WERI-Rb-1 (cell line): ENCODE measurements at regions not wholly inside any gene's neighbourhood (a gene's known extent, or its start where the extent isn't known, plus 50 kb on each side); places are given as distances from the start of the nearest gene placed in this dataset.
A peak's percentile ranks its signal among the peaks of the same experiment; 100 is the strongest.

Source experiments
- DNase-seq: peaks from one replicate; pipeline ENCODE4 v3.0.0-alpha.2; 2020
- H3K27ac ChIP-seq: fragments of 250-450 bp; sonication (Bioruptor Pico); 2 replicates; pipeline ENCODE4 v1.5.1; 2020; ENCODE audit warnings: mild to moderate bottlenecking, moderate library complexity
- H3K27me3 ChIP-seq: fragments of 250-450 bp; sonication (Bioruptor Pico); 2 replicates; pipeline ENCODE4 v1.5.1; 2021; ENCODE audit warnings: mild to moderate bottlenecking, low read depth, moderate library complexity; ENCODE audit not compliant: insufficient read depth, severe bottlenecking
- H3K36me3 ChIP-seq: fragments of 250-450 bp; sonication (Bioruptor Pico); 2 replicates; pipeline ENCODE4 v1.5.1; 2020; ENCODE audit warnings: mild to moderate bottlenecking, moderate library complexity
- H3K4me3 ChIP-seq: 2 replicates; pipeline ENCODE4 v1.5.1; 2011; ENCODE audit warnings: low read depth, mild to moderate bottlenecking, control low read depth, low read length
- H3K9me3 ChIP-seq: fragments of 250-450 bp; sonication (Bioruptor Pico); 2 replicates; pipeline ENCODE4 v1.5.1; 2021; ENCODE audit warnings: mild to moderate bottlenecking, moderate library complexity; ENCODE audit not compliant: severe bottlenecking
- TF ChIP-seq, protein P1 (sequence below): IDR thresholded peaks from 2 replicates; pipeline ENCODE4 v1.5.1; 2011; ENCODE audit warnings: low read depth, mild to moderate bottlenecking, control low read depth, inconsistent platforms, low read length

DNA sequence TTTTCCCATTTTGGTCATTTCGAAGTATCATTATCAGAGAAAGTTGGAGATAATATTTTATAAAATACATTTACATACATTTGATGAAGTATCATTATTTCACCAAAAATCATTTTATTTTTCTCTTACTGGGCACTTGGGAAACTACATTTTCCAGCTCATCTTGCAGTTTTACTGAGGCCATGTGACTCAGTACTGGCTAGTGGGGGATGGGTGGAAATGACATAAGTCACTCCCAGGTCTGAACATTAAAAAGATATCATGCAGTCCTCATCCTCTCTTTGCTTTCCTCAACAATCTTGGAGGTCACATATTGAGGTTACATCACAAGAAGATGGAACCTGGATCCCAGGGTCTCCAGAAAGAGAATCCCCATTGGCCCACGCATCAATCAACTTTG, 84.1 kb downstream of the CD24 start:
- Histone ChIP-seq H3K4me3 (no peak overlapping the region), H3K9me3 (no peaks in the 10 kb centered on the region), H3K27ac (no peak overlapping the region), H3K27me3 (no peaks in the 10 kb centered on the region), H3K36me3 (no peaks in the 10 kb centered on the region)
- TF ChIP-seq, protein P1, sequence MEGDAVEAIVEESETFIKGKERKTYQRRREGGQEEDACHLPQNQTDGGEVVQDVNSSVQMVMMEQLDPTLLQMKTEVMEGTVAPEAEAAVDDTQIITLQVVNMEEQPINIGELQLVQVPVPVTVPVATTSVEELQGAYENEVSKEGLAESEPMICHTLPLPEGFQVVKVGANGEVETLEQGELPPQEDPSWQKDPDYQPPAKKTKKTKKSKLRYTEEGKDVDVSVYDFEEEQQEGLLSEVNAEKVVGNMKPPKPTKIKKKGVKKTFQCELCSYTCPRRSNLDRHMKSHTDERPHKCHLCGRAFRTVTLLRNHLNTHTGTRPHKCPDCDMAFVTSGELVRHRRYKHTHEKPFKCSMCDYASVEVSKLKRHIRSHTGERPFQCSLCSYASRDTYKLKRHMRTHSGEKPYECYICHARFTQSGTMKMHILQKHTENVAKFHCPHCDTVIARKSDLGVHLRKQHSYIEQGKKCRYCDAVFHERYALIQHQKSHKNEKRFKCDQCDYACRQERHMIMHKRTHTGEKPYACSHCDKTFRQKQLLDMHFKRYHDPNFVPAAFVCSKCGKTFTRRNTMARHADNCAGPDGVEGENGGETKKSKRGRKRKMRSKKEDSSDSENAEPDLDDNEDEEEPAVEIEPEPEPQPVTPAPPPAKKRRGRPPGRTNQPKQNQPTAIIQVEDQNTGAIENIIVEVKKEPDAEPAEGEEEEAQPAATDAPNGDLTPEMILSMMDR, result no peak
- no peak for DNase-seq

DNA sequence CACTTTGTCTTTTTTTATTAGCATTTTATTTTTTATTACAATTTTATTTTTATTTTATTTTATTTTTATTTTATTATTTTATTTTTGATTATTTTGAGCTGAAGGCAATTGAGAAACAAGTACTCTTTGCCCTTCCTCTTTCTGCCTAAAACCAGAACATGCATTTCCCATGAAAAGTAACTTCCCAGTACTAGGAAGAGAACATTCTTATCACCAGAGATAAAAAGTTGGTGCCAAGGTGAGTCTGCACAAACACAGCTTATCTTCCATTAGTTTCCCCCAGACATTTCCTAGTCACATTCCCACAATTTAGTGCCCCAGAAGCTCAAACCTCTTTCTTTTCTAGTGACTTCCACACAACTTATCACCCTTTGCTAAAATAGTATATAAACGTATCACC, 84.8 kb downstream of the CD24 start:
- Histone ChIP-seq H3K4me3 (no peak overlapping the region), H3K36me3 (no peaks in the 10 kb centered on the region), H3K27ac (no peak overlapping the region), H3K27me3 (no peaks in the 10 kb centered on the region), H3K9me3 (no peaks in the 10 kb centered on the region)
- TF ChIP-seq, protein P1, result no peak
- no peak for DNase-seq

DNA sequence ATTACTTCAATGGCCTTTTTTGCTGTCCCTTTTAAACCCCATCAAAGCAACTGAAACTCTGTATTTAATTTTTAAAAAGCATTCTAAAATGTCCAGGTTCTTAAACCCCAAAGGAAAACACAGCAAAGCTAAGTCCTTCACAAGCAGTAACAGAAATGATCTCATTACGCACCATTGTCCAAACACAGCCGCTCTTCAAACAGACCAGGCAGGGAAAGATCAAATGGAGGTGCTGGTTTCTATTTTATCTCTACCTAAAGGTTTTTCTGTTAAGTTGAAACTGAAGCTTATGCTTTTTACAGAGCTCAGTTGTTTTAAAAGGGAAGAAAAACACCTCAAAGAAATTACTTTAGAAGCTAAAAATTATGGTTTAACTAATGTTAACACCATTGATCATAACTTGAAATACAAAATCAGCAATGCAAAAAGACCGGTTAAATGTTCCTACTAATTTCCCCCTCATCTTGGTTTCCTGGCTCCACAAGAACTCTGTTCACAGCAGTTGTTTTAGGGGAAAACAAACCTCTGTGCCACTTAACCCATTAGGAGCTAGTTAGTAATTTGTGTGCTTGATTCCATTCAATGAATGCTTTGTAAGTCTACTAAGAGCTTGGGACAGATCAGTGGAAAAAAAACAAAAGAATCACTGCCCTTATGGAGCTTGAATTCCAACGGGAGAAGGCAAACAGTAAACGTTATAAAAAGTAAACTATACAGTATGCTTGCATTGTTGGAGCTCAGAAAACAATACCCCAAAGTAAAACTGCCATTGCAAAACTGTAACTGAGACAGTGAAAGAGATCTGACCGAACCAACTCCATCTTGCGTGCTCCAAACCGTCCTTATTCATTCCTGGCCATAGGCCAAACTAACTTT, 87.4 kb downstream of the CD24 start:
- Histone ChIP-seq H3K4me3 (no peak overlapping the region), H3K27me3 (no peaks in the 10 kb centered on the region), H3K36me3 (no peaks in the 10 kb centered on the region), H3K27ac (no peak overlapping the region), H3K9me3 (no peaks in the 10 kb centered on the region)
- TF ChIP-seq, protein P1, result no peak
- DNase-seq, result no peak

DNA sequence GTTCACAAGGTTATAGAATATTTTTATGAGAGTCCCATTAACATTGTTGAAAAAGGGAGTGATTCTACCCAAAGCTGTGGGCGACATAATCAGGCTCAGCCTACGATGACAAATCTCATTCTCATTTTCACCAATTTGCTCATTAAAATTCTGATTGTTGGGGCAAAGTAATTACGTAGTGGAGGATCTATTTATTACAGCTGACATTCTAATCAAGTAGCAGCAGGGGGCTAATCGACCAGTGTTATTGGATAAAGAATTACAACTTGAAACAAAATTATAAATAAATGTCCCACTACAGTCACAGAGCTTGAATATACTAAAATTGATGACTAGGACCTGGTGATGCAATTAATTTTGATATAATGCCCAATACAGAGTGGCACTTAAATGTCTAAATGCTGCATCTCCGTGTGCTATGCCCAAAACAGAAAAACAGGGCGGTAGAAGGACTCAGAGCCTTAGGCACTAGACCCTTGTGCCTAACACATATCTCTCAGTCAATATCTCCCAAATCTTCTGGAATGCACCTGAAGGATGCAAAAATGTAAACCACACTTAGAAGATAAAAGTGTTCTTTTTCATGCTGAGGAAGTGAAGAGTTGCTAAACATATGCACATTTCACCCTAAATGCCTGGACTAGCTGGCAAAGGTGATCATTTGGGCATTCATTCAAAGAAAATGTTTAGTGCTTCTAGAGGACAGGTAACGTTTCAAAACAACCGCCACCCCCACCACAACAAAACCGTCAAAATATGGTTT, 88.3 kb downstream of the CD24 start:
- Histone ChIP-seq H3K9me3 (no peaks in the 10 kb centered on the region), H3K4me3 (no peak overlapping the region), H3K27me3 (no peaks in the 10 kb centered on the region), H3K36me3 (no peaks in the 10 kb centered on the region), H3K27ac (no peak overlapping the region; the same call in 1 of the 2 replicates)
- TF ChIP-seq, protein P1, result no peak
- no peak for DNase-seq

DNA sequence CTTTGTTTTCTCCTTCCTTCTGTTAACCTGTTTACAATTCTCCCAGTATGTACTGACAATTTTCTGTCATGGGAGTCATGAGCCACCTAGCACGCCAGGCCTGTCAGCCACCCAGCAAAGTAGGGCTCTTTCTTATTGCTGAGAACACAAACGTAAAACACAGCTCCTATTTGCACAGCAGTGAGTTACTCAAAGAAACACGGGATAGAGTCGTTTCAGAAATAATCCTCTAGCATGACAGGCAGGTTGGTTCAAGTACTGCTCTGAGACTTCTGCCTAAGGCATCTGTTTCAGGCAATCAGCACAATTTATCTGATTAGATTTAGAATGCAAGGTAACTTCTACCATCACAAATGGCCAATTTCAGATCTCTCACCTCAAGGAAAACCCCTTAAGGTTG, 88.8 kb downstream of the CD24 start:
- TF ChIP-seq, protein P1, result no peak
- peak overlapping the region; percentile 33 for H3K27ac ChIP-seq
- DNase-seq, result no peak

More for the DNA sequence above, 88.8 kb downstream of the CD24 start:
- no peaks in the 10 kb centered on the region for H3K36me3 ChIP-seq
- no peaks in the 10 kb centered on the region for H3K9me3 ChIP-seq
- no peak overlapping the region for H3K4me3 ChIP-seq
- no peaks in the 10 kb centered on the region for H3K27me3 ChIP-seq
